GM21381 (cell line): ENCODE measurements at regions not wholly inside any gene's neighbourhood (a gene's known extent, or its start where the extent isn't known, plus 50 kb on each side); places are given as distances from the start of the nearest gene placed in this dataset.

Source experiments
- ATAC-seq: cut with Tn5 transposase; IDR thresholded peaks from one replicate; pipeline ENCODE4 v1.9.1; 2021; ENCODE audit warnings: mild to moderate bottlenecking, moderate library complexity; ENCODE audit not compliant: unreplicated experiment

GRCh38 chr2:75287624-75288316 is 88.5 kb upstream of the TACR1 start:
- peak; percentile 68 for ATAC-seq

GRCh38 chr2:75284345-75284744 is 85.0 kb upstream of the TACR1 start:
- no peak for ATAC-seq

GRCh38 chr2:75278821-75279379 is 79.6 kb upstream of the TACR1 start:
- ATAC-seq, result no peak

GRCh38 chr2:75278314-75278713 is 79.0 kb upstream of the TACR1 start:
- no peak for ATAC-seq

- ATAC-seq, result no peak
These were observed 77.8 kb upstream of the TACR1 start for GRCh38 chr2:75277111-75277510.

GRCh38 chr2:75276093-75277029 is 77.0 kb upstream of the TACR1 start:
- no peak for ATAC-seq

GRCh38 chr2:75274936-75275335 is 75.6 kb upstream of the TACR1 start:
- ATAC-seq, result no peak

GRCh38 chr2:75268112-75268511 is 68.8 kb upstream of the TACR1 start:
- ATAC-seq, result no peak

- ATAC-seq, result no peak
These were observed 62.6 kb upstream of the TACR1 start for GRCh38 chr2:75261923-75262322.

GRCh38 chr2:75260946-75261345 is 61.6 kb upstream of the TACR1 start:
- no peak for ATAC-seq

GRCh38 chr2:75258620-75259019 is 59.3 kb upstream of the TACR1 start:
- no peak for ATAC-seq

- ATAC-seq, result no peak
These were observed 57.2 kb upstream of the TACR1 start for GRCh38 chr2:75256485-75256884.

GRCh38 chr2:75253526-75253925 is 54.2 kb upstream of the TACR1 start:
- ATAC-seq, result no peak

- ATAC-seq, result no peak
These were observed 52.6 kb upstream of the TACR1 start for GRCh38 chr2:75251896-75252295.
